AG20443 (cell line): ENCODE measurements at regions not wholly inside any gene's neighbourhood (a gene's known extent, or its start where the extent isn't known, plus 50 kb on each side); places are given as distances from the start of the nearest gene placed in this dataset.

ENCODE experiments used
- DNase-seq: peaks from one replicate; pipeline ENCODE4 v3.0.0; 2012; ENCODE audit warnings: low spot score, mixed read lengths

DNA sequence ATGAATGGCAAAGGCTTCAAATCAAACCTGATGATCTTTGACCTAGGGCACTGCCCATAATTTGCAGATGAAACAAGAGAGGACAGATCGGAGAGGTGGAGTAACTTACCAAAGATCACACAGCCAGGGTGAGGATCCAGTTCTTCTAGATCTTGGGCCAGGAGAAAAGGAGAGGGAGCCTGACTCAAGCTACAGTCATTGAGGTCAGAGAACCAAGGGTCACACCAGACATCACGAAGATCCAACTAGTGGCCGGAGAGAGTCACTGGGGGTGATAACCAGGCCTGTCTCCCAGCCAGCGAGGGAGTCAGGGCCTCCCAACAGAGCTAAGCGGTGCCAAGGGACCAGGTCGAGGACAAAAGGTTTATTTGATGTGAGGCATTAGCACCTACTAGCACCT, 115.0 kb downstream of the RIPK4 start:
- DNase-seq, result peak; percentile 34

DNA sequence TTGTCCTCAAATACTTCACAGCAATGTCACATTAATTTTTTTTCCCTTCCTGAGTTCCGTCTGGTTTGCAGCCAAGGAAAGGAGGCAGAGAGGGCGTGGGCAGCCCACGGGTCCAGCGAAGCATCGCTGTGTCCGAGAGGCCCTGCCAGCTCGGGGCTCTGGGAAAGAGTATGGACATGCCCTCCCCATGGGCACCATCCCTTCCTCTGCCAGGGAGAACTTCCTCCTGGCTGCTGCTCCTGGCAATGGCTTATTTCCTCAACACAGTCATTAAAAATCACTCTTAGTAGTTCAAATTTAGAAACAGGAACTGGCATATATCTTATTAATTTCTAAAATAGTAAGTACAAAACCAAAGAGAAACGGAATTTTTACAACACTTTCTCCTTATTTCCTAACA, 115.4 kb downstream of the RIPK4 start:
- DNase-seq, result no peak

DNA sequence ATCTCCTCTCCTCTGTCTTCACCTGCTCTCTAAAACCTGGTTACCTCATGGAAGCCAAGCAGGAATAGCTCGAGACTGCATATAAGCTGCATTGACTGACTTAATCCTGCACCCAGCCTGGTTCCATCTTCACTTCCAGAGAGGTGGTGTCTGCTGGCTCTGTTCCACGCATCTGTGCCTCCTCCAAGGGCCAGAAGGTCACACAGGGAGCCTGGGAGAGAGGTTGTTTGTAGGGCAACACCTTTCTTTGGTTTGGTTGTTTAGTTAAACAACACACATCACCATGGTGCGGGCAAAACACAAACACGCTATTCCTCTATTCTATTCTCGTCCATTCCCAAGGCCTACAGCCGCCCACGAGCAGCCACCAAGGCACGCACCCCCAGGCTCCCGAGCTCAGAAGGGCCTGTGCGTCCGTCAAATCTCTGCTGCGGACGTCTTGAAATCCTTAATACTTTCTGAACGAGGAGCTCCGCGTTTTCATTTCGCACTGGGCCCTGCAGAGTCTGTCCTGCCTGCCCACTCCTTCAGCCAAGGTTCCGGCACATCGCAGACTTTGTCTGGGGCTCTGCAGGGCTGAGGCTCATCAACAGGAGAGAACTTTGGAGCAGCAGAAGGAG, 116.2 kb downstream of the RIPK4 start:
- no peak for DNase-seq

DNA sequence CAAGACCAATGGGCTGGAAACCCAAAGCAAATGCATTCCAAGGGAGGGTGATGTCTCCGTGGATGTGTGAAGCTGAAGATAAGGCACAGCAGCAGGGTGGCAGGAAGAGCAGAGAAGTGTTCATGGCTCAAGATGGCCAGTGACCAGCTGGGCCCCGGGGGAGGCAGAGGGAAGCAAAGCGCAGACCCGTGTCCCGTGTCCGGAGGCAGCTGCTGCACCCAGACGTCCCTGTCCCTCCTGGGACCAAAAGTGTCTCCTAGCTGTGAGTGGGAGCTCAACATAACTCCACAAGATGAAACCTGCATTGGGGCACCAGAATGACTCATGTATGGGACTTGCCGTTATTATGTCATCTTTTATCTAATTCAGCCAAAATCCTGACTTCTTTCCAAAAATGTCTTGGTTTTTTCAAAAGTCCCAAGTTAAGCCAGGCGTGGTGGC, 118.2 kb downstream of the RIPK4 start:
- peak; percentile 81 for DNase-seq

DNA sequence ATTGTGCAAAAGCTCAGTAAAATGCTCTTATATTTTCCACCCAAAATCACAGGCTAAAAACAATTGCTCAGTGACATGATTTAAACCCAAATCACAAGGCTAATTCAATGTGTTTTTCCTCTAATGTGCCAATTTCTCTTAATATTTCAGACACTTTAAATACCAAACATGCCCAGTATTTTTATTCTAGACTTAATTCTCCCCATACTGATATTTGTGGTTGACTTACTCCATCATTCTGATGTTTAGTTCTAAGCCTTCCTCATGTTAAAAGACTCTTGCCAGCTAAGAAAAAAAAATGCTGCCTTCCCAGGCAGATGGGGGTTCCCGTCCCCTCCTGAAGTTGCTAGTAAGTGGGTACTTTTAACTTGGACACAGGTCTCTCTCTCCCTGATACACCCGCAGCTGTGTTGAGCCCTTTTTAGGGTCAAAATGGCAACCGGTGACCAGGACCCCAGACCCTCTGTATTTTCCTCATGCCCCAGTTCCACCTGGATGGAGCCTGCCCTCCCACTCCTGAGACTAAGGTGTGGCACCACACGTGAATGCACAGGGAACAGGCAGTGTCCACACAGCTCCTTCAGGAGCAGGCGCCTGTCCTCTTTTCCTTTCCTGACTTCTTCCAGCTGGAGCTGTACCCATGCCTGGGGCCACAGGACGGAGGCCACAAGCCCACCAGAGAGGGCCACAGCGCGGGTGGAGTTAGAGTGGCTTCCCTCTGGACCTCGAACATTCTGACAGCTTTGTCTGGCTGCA, 118.9 kb downstream of the RIPK4 start:
- no peak for DNase-seq

DNA sequence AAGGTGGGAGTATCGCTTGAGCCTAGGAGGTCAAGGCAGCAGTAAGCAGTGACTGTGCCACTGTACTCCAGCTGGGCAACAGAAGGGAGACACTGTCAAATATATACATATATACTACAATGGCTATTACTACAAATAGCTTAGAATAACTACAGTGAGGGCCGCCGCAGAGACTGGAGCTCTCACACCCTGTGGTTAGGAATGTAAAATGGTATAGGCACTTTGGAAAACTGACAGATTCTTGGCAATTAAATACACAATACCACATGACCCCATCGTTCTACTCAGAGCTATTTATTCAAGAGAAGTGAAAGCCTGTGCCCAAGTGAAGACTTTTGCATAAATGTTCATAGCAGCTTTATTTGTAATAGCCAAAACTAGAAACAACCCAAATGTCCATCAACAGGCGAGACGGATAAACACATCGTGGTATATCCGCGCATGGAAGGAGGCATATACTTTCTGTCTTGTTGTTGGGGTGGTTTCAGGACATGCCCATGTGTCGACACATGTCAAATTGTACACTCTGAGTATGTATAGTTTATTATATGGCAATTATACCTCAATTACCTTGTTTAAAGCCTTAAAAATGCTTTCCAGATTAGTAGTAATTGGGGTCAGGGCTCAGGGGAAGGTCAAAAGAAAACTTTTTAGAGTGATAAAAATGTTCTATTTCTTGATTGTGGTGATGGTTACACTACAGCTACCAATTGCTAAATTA, 123.4 kb downstream of the RIPK4 start:
- no peak for DNase-seq

DNA sequence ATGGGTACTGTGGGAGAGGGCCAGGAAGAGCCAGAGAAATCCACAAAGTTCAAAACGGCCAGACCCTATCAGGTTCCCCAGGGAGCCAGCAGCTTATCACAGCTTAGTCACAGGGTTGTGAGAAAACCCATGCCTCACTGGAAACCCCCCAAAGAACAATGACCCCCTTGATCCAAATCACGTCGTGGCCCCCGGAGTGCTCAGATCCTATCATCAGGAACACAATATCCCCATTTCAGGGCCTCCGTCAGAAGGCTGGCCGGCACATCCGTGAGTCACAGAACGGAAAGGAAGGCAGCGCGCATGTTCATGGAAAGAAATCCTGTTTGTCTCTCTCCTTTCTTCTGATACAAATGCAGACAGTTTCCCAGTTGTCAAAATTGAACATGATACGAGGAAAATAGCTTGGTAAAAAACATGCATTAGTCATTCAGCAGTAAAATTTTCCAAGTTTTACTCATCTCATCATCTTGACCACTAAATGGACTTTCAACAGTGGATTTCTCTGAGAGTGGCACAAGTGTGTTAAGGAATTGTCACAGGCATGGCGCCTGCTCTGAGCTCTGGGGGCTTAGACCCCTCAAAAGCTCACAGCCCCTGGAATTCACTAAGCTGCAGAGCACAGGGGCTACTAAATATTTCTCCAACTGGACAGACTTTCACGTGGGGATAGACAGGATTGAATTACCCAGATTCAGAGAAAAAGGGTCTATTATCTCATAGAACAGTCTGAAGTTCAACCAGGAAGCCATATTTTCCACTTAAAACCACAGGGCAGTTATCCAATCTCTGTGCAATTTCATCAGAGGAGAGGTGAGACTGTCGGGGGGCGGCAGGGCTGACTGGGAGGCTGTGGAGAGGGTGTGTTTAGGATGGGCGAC, 124.8 kb downstream of the RIPK4 start:
- DNase-seq, result peak; percentile 85

DNA sequence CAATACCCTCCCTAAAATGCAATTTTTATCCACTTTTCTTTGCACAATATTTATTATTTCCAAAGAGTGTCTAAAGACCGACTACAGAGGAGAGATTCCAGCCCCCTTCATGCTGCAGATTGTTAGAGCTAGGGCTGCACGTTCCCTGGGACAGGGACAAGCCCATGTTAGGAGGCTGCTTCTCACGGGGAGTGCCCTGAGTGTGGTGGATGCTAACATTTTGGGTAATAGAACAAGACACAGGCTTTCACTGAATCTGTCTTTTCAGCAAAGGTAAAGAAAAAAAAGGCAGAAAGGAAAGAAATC, 125.4 kb downstream of the RIPK4 start:
- no peak for DNase-seq

DNA sequence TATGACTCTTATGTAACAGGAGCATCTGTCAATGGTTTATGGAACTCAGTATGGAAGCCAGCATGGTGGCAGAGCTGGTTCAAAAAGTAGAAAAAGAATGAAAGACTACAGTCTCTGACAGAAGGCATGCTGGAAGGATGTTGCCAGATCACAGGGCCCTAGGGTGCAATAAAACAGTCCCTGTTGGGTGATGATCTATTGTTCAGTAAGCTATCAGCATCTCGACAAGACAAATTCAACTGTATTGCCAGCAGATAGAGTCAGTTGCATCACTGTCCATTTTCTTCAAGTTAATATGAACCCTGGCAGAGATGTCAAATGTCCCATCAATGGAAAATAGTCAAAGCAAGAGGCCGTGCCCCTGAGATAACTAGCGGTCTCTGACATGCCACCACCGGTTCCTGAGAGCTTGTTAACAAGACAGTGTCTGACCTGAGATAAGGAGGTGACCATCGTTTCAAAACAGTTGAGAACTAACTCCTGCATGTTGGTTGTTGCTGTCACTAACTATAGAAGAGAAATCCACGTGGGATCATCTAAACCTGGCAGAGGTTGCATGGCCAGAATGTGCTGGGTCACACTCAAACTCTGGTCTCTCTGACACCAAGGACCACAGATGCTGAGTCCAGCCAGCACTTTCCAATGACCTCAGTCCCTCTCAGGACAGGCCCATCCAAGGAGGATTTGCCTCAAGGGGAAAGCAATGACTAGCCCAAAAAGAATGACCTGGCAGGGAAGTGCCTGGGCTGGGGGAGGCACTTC, 125.9 kb downstream of the RIPK4 start:
- peak; percentile 81 for DNase-seq

DNA sequence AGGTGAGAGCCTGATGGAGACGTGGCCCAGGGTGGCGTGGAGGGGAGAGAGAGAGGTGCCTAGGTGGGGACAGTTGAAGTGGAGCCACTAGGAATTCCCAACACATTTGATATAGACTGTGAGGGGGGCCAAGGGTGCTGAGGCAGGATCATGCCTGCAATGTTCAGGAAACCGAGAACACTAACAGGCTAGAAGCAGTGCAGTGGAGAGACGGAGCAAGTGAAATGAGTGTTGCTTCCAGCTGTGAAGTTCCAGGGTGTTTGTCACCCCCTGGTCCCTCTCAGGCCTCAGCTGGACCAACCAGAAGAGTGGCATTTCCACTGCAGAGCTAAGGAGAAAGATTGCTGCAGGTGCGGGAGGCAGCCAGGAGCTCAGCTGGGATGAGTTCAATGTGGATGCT, 127.1 kb downstream of the RIPK4 start:
- no peak for DNase-seq

DNA sequence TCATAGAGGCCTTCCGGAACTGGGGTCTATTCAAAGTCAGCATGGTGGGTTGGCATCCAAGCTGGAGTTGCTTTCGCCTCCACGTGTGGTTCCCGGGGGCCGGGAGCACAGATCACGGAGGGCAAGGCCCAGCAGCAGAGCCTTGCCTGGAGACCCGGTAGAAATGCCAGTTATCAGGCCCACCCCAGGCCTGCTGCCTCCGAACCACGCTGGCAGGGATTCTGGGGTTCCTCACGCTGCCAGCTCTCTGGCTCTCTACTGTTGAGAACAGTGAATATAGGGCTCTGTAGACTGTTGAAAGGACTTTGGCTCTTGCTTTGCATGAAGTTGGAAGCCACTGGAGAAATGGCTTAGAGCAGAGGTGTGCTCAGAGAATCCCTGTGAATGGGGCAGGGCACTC, 127.5 kb downstream of the RIPK4 start:
- DNase-seq, result no peak

DNA sequence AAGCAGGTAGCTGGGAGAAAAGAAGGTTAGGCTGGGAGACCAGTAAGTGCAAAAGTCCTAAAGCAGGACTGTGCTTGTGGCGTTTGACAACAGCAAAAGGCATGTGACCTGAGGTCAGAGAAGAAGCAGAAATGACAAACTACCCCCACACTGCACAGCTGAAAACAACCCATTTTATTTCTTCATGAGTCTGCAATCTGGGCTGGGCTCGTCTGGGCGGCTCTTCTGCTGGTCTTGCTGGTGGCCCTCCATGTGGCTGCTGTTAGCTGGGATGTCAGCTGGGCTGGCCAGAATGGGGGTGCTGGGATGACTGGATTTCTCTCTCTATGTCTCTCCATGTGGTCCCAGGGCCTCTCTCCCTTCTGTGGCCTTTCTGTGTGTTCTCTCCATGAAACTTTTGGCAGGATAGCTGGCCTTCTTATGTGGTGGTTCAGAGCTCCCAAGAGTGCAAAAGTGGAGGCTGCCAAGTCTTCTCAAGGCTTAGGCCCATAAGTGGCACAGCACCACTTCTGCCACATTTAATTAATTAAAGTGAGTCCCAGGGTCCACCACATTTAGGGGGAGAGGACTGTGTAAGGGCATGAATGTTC, 128.6 kb downstream of the RIPK4 start:
- DNase-seq, result no peak

DNA sequence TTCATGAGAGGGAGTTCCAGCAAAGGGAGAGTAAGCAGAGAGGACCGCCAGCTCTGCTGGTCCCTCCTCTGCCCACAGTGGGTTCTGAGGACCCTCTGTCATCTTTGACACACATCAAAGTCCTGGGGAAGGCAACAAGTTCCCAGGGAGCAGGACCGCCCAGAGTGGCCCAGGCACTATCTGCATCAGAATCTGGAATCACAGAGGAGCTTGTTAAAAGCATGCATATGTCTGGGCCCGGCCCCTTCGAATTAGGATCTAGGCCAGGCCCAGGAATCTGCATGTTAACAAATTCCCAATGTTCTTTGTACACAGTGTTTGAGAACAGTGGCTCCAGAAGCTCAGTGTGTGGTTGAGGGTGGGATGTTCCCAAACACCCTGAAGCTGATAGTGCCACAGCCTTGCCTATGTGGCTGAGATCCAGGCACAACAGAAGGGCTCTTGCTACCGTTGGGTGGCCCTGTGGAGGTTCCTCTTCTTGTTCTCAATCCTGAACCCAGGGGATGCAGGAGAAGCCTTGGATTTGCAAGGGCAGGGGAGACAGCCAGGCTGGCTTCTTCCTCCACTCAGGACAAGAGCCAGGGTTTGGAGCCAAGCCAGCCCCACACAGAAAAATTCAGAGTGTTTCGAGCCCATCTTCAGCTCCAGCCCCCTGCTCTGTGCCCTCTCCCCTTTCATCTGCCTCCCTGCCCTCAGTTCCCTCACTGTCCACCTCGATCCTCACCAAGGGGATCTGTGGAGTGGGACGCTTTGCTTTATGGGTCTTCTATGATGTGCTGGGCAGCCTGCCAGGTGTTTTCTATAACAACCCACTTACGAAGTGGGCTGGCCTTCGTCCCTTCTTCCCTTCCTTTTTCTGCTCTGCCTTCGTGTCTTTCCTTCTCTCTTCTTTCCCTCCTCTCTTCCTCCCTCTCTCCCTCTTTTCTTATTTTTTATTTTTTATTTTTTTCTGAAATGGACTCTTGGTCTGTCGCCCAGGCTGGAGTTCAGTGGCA, 129.0 kb upstream of the TMPRSS2 start:
- DNase-seq, result no peak

DNA sequence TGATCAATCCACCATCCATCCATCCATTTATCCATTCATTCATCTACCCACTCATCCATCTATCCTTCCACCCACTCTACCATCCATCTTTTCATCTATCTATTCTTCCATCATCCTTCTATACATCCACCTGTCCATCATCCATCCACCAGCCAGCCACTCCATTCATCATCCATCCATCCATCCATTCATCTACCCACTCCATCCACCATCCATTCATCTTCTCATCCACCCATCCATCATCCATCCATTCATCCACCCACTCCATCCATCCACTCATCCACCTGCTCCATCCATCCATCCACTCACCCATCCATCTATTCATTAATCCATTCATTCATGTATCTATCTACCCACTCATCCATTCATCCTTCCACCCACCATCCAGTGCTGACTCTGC, 127.9 kb upstream of the TMPRSS2 start:
- no peak for DNase-seq

DNA sequence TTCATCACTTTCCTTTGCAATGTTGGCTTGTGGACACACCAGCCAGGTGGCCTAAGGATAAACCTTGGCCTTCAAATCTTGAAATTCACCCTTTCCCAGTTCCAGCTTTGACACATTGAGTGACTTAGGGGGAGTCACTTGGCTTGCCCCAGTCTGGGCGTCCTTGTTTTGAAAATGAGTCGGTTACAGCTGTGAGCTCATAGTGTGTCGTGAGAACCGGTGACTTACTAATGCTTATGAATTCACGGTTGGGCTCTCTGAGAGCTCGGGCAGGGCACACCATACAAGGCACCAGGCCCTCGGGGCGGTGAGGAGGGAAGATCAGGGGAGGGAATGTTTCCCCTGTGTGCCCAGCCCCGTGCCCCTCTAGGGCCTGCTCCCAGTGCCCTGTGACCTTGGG, 126.9 kb upstream of the TMPRSS2 start:
- peak; percentile 82 for DNase-seq

DNA sequence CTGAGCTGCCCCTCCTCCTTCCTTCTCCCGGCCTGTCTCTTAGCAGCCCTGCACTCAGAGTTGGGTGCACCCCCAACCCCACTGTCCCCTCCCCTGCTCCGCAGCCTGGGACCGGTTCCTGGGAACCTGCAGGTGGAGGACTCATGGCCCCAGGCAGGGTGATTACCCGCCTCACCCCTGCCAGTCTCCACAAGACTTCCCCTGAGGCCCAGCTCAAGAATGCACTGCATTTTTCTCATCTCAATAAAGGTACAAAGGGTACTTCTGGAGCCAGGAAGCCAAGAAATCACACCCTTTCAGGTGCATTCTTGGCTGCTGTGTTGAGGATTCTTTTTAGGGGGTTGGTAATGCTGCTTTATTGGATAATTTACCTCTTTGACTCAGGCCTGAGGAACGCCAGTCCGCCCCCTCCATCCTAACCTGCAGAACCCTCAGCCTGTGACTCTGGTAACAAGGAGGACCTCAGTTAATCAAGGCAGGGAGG, 126.3 kb upstream of the TMPRSS2 start:
- no peak for DNase-seq

DNA sequence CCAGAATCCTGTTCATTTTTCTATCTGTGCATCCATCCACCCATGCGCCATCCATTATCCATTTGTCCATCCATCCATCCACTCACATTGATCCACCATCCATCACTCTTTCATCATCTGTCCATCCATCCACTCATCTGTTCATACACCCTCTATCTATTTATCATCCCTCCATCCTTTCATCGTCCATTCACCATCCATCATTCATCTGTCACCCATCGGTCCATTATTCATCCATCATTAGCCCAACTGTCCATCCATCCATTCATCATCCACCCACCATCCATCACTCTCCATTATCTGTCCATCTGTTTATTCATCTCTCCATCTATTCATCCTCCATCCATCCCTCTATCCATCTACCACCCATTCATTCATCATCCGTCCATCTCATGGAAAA, 125.7 kb upstream of the TMPRSS2 start:
- DNase-seq, result no peak

DNA sequence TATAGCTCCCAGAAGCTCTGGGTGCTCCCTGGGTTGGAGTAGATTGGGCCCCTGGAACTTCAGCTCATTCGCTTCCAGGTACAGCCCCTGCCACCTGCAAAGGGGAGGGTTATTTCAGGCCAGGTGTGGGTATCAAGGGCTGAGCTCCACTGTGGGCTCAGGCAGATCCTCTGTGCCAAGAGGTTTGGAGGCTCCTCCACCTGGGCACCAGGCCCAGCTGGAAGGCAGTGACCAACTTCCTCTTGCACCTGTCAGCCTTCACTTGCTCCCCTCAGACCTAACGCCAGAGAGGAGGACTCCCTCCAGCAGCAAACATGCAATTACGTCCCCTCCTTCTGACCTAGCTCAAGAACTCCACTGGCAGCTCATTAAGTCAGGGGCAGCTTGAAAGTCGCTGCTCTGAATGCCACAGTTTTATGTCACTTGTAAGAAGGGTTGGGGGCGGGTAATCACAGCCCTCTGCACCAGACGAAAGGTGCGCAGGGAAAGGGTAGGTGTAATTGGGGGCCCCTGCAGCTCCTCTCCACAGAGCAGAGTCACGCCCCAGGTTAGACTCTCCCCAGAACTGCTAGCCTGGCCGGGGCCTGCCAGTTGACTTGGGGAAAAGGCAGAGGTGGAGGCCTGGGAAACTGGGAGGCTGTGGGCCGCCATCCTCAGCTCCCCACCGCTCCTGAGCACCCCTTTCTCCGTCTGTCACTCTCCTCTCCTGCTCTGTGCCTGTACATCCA, 125.0 kb upstream of the TMPRSS2 start:
- DNase-seq, result no peak
